DND-41 (cell line): ENCODE measurements at regions not wholly inside any gene's neighbourhood (a gene's known extent, or its start where the extent isn't known, plus 50 kb on each side); places are given as distances from the start of the nearest gene placed in this dataset.

ENCODE experiments used
- CTCF ChIP-seq: IDR thresholded peaks from 2 replicates; pipeline ENCODE4 v1.5.1; 2012; ENCODE audit warnings: borderline replicate concordance, low read length, moderate library complexity, mild to moderate bottlenecking; ENCODE audit not compliant: poor library complexity, severe bottlenecking; ENCODE audit errors: extremely low read depth
- EZH2 ChIP-seq: IDR thresholded peaks from 3 replicates; pipeline ENCODE4 v1.6.1; 2012; ENCODE audit warnings: borderline replicate concordance, low read depth, mild to moderate bottlenecking, moderate library complexity, low read length, inconsistent platforms; ENCODE audit not compliant: severe bottlenecking

- TF ChIP-seq CTCF (no peak), EZH2 (no peak)
These were observed 488.5 kb upstream of the MAN1A1 start for GRCh38 chr6:119838043-119838442.
